DOHH2 (cell line): ENCODE measurements at regions not wholly inside any gene's neighbourhood (a gene's known extent, or its start where the extent isn't known, plus 50 kb on each side); places are given as distances from the start of the nearest gene placed in this dataset.

Experiments used
- EZH2phosphoT487 ChIP-seq: fragments of 200-600 bp; sonication (generic); IDR thresholded peaks from 2 replicates; pipeline ENCODE4 v1.6.1; 2017; ENCODE audit warnings: borderline replicate concordance, mild to moderate bottlenecking, antibody characterized with exemption, low read length, moderate library complexity, mixed read lengths
- TF ChIP-seq, protein P1 (sequence below): fragments of 200-600 bp; sonication (generic); IDR thresholded peaks from one replicate; pipeline ENCODE4 v1.5.1; 2014; ENCODE audit warnings: antibody characterized with exemption, mild to moderate bottlenecking, low read depth, low read length; ENCODE audit not compliant: poor library complexity, severe bottlenecking

DNA sequence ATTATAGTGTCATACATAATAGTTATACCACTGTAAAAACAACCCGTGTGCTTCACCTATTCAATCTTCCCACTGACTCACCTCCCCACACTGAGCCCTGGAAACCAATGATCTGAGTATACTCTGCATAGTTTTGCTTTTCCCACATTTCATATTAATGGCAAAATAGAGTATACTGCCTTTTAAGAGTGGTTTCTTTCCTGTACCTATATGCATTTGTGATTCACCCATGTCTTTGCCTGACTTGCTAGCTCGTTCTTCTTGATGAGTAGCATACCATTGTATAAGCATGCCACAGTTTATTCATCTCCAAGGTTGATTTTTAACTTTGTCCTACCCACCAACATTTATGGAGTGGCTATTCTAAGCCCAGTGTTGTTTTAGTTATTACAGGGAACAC lies 686.4 kb downstream of the PLCL1 start:
- no peak for TF ChIP-seq EZH2phosphoT487
- TF ChIP-seq, protein P1, sequence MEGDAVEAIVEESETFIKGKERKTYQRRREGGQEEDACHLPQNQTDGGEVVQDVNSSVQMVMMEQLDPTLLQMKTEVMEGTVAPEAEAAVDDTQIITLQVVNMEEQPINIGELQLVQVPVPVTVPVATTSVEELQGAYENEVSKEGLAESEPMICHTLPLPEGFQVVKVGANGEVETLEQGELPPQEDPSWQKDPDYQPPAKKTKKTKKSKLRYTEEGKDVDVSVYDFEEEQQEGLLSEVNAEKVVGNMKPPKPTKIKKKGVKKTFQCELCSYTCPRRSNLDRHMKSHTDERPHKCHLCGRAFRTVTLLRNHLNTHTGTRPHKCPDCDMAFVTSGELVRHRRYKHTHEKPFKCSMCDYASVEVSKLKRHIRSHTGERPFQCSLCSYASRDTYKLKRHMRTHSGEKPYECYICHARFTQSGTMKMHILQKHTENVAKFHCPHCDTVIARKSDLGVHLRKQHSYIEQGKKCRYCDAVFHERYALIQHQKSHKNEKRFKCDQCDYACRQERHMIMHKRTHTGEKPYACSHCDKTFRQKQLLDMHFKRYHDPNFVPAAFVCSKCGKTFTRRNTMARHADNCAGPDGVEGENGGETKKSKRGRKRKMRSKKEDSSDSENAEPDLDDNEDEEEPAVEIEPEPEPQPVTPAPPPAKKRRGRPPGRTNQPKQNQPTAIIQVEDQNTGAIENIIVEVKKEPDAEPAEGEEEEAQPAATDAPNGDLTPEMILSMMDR = no peak
